GM18498 (cell line): ENCODE measurements at regions not wholly inside any gene's neighbourhood (a gene's known extent, or its start where the extent isn't known, plus 50 kb on each side); places are given as distances from the start of the nearest gene placed in this dataset.

Source experiments
- ATAC-seq: cut with Tn5 transposase; IDR thresholded peaks from one replicate; pipeline ENCODE4 v1.9.1; 2021; ENCODE audit warnings: mild to moderate bottlenecking, moderate library complexity; ENCODE audit not compliant: unreplicated experiment

- ATAC-seq = no peak
These were observed 284.9 kb upstream of the FBXL7 start for GRCh38 chr5:15215056-15215455.

- no peak for ATAC-seq
These were observed 286.0 kb upstream of the FBXL7 start for GRCh38 chr5:15214010-15214409.

- ATAC-seq = no peak
These were observed 290.8 kb upstream of the FBXL7 start for GRCh38 chr5:15209053-15209762.

GRCh38 chr5:15206133-15206532, 293.8 kb upstream of the FBXL7 start:
- ATAC-seq = no peak

- no peak for ATAC-seq
These were observed 296.6 kb upstream of the FBXL7 start for GRCh38 chr5:15203376-15203775.

GRCh38 chr5:15191012-15191411, 309.0 kb upstream of the FBXL7 start:
- ATAC-seq = no peak

DNA sequence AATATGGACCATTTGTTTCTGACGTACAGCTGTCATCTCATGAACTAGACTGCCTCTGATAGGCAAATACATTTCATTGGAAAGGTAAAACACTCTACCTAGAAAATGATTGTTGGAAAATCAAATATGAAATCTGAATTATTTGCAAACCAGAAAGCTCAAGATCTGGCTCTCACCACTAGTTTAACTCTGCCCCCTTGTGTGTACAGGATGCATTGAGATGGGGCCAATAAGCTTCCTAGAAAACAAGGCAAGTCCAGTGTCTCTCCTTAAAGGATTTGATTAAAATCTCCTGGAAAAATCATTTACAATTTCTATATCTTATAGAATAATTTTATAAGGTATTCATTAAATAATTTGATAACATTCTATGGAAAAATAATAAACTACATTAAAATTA, 311.9 kb upstream of the ANKH start:
- ATAC-seq = no peak

DNA sequence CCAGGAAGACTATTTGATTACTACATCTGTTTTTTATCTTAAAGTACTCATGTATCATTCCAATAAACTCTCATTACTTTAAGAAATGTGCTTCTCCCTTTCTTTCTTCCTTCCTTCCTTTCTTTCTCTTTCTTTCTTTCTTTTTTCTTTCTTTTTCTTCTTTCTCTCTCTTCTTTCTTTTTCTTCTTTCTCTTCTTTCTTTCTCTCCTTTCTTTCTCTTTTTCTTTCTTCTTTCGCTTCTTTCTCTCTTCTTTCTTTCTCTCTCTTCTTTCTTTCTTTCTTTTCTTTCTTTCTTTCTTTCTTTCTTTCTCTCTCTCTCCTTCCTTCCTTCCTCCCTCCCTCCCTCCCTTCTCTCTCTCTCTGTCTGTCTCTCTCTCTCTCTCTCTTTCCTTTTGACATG, 298.6 kb upstream of the ANKH start:
- no peak for ATAC-seq

DNA sequence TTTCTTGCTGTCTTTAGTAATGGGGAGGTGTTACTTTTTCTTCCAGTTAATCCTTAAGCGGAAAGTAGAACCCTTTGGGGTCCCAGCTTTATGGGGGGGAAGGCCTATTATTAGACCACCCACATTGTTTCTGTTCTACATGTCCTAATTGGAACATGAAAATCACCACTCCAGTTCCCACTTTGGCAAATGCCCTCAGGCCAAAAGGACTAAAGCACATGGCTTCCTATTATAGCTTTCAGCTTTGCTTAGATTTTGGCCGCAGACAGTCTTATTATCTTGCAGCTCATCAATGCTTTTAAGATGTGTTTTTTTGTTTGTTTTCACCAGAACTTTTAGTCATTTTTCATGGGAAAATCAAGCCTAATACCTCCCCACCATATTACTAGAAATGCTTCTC, 296.8 kb upstream of the ANKH start:
- ATAC-seq = no peak

DNA sequence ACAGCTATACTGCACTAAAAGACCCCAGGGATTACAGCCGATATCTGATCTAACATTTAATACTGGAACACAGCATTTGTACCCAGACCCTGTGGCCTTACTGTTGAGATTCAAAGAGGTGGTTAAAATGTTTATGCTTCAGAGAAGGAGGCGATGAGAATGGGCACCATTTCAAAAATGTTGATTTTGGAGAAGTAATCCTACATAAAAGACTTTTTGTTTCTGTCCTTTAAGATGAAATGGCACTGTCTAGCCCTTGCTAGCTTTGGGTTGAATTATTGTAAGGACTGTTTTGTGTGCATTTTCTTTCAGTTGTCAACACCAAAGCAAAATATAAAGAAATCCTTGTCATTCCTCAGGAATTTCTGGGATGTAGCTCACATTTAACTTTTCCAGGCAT, 288.5 kb upstream of the ANKH start:
- no peak for ATAC-seq

DNA sequence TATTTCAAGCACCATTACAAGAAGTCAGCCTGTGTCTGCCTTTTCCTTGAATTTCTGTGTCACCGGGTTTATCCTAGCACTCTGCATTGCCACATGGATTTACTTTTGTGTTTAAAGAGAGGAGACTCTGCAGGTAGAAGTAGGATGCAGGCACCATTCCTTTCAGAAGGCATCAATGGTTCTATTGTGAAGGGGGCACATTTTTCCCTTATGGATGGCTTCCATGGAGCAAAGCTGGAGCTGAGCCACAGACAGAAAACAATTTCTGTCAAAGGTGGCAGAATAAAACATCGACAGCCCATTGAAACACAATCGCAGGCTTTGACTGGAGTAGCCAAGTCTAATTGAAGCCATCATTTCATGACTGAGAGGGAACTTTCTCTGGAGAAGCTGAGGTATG, 288.0 kb upstream of the ANKH start:
- no peak for ATAC-seq

- no peak for ATAC-seq
These were observed 270.9 kb upstream of the ANKH start for GRCh38 chr5:15142458-15142857.

DNA sequence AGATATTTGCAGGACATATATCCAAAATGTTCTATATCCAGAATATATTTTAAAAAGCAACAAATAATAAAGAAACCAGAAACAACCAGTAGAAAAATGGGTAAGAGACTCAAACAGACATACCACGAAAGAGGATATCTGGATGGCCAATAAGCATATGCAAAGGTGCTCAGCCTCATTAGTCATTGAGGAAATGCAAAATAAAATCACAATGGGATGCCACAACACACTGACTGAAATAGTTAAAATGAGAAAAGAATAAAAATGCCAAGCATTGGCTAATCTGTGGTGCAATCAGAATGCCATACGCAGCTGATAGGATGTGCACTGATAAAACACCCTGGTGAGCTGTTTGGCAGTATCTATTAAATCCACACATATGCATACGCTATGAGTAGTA, 265.8 kb upstream of the ANKH start:
- ATAC-seq = no peak

GRCh38 chr5:15135661-15136060, 264.1 kb upstream of the ANKH start:
- ATAC-seq = no peak

GRCh38 chr5:15133456-15133965, 261.9 kb upstream of the ANKH start:
- ATAC-seq = no peak

GRCh38 chr5:15132816-15133405, 261.3 kb upstream of the ANKH start:
- ATAC-seq = no peak

DNA sequence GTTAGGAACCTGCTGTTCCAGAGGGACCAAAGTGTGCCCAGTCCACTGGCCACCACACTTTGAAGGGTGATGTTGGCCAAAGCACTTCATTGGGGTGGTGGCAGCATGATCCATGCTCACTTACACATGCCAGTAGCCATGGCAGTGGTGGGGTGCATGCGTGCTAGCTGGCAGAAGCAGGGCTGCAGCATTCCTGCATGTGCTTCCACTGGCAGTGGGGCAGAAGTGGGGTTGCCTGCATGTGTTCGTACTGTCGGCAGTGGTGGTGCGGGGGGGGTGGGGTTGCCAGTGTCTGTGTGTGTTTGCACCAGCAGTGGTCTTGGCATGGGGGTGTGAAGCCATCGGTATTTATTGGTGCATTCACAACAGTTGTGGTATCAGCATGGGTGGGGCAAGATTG, 260.3 kb upstream of the ANKH start:
- no peak for ATAC-seq

- no peak for ATAC-seq
These were observed 253.4 kb upstream of the ANKH start for GRCh38 chr5:15124871-15125568.

- ATAC-seq = no peak
These were observed 252.9 kb upstream of the ANKH start for GRCh38 chr5:15124461-15124860.

DNA sequence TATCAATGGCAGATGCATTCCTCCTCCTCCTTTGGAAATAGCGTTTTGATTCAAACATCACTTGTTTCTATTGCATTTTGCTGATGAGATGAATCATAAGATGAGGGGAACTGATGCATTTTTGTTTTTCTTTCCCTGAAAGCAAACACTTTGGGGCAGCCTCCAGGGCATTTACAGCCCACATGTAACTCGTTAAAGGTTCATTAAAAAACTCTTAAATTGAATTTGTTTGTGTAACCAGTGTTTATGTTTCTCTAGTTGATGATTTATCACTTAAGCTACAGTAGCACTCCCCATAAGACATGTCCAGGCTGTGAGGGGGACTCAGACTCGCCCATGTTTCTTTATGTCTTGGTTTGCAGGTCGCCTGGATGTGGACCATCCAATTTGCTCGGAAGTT, 246.1 kb upstream of the ANKH start:
- ATAC-seq = no peak

GRCh38 chr5:15116996-15117395, 245.4 kb upstream of the ANKH start:
- ATAC-seq = no peak
